Ectodermal cell (in vitro differentiated cells): ENCODE measurements at regions not wholly inside any gene's neighbourhood (a gene's known extent, or its start where the extent isn't known, plus 50 kb on each side); places are given as distances from the start of the nearest gene placed in this dataset.

Experiments used
- H3K27ac ChIP-seq: 2 replicates; pipeline ENCODE4 v1.7.0; 2013; ENCODE audit warnings: mild to moderate bottlenecking, low read depth, low read length; ENCODE audit not compliant: insufficient read depth, poor library complexity, severe bottlenecking
- H3K27me3 ChIP-seq: 2 replicates; pipeline ENCODE4 v1.7.0; 2013; ENCODE audit warnings: mild to moderate bottlenecking, low read length; ENCODE audit not compliant: insufficient read depth, control insufficient read depth, poor library complexity, severe bottlenecking
- H3K36me3 ChIP-seq: one replicate; pipeline ENCODE4 v1.7.0; 2013; ENCODE audit warnings: low read length; ENCODE audit not compliant: control insufficient read depth, insufficient read depth
- H3K4me1 ChIP-seq: one replicate; pipeline ENCODE4 v1.7.0; 2013; ENCODE audit warnings: low read length; ENCODE audit not compliant: control insufficient read depth, insufficient read depth
- H3K4me3 ChIP-seq: 2 replicates; pipeline ENCODE4 v1.7.0; 2013; ENCODE audit warnings: low read depth, low read length, control low read depth; ENCODE audit not compliant: insufficient read depth
- H3K9me3 ChIP-seq: 2 replicates; pipeline ENCODE4 v1.7.0; 2013; ENCODE audit warnings: mild to moderate bottlenecking, low read length, moderate library complexity; ENCODE audit not compliant: control insufficient read depth
- WGBS, 2 experiments: methylation state at CpG; one replicate each; pipeline ENCODE4 v1.1.7; 2013; ENCODE audit warnings: missing lambda C conversion rate in 2 of 2; 5-methylcytosine and 5-hydroxymethylcytosine counted together

- no peak overlapping the region for H3K27ac ChIP-seq
- no peaks in the 10 kb centered on the region for H3K36me3 ChIP-seq
- no peak overlapping the region for H3K4me3 ChIP-seq
- H3K27me3 ChIP-seq = no peaks in the 10 kb centered on the region
- WGBS, 2 experiments = 84 to 94% methylated on average over 7 of the region's 8 CpGs
- H3K9me3 ChIP-seq = no peaks in the 10 kb centered on the region
- H3K4me1 ChIP-seq = no peaks in the 10 kb centered on the region
Measured at GRCh38 chr14:98743536-98743935, 528.5 kb downstream of the BCL11B start.

GRCh38 chr14:98748966-98749365 lies 523.0 kb downstream of the BCL11B start:
- Histone ChIP-seq H3K36me3 (no peaks in the 10 kb centered on the region), H3K9me3 (no peaks in the 10 kb centered on the region), H3K27ac (no peak overlapping the region), H3K4me1 (no peaks in the 10 kb centered on the region), H3K27me3 (no peaks in the 10 kb centered on the region), H3K4me3 (no peak overlapping the region)

DNA sequence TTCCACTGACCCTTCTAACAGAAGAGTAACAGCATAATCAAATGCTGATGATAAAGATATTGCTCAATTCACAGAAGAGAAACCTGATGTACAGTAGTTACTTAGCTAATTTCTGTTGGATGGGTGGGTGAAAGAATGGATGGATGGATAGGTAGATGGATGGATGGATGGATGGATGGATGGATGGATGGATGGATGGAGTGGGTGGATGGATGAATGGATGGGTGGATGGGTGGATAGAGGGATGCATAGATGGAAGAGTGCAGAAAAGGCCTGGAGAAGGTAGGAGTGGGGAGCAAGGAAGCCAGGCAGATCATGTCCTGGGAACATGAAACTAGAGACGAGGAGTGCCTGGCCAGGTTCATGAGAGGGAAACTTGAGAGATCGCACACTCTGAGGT lies 520.9 kb downstream of the BCL11B start:
- 91 to 96% methylated on average over 2 of the region's 2 CpGs for WGBS, 2 experiments
- no peaks in the 10 kb centered on the region for H3K36me3 ChIP-seq
- H3K27ac ChIP-seq = no peak overlapping the region
- no peaks in the 10 kb centered on the region for H3K9me3 ChIP-seq
- no peaks in the 10 kb centered on the region for H3K4me1 ChIP-seq
- no peak overlapping the region for H3K4me3 ChIP-seq
- H3K27me3 ChIP-seq = no peaks in the 10 kb centered on the region

DNA sequence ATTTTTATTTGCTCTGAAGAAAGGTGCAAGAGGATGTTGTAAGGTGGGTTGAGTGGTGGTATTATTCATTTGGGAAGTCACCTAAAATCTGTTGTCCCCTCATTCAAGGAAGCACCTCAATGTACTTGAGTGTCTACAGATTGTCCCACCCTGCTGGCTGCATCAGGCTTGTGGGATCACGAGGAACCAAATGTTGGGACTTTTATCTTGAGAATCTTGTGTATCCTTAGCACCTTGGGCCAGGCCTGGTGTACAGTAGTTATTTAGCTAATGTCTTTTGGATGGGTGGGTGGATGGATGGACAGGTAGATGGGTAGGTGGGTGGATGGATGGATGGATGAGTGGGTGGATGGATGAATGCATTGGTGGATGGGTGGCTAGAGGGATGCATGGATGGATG lies 519.3 kb downstream of the BCL11B start:
- no peaks in the 10 kb centered on the region for H3K9me3 ChIP-seq
- no peaks in the 10 kb centered on the region for H3K4me1 ChIP-seq
- no peaks in the 10 kb centered on the region for H3K27me3 ChIP-seq
- H3K27ac ChIP-seq = no peak overlapping the region
- H3K36me3 ChIP-seq = no peaks in the 10 kb centered on the region
- 98 to 100% methylated on average over 1 of the region's 1 CpG for WGBS, 2 experiments
- no peak overlapping the region for H3K4me3 ChIP-seq

DNA sequence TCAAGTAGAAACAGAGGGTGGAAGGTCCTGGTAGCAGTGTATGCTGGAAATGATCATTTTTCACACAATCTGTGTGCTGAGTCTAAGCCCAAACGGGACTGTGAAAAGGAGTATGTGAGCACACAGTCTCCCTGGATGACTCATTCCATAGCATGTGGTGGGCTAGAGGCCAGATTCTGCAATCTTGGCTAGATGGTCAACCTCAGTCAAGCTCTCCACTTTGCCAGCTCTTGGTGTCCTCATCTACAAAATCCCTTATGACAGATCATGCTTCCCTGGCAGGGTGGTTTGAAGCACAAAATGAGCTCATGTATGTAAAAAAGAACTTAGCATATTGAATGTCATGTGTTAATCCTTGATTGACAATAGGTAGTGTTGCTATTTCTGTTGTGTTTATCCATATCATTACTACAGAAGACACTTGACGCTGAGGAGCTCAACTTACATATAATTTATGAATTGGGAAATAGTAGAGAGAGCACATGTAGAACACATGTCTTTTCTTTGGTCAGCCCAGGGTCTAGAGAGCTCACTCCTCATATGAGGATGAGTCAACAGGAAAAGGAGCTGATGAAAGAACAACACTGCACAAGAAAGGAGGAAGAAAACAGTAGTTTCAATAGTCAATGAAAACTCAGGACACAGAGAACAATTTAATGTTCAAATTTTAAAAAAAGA lies 517.5 kb downstream of the BCL11B start:
- Histone ChIP-seq H3K27me3 (no peaks in the 10 kb centered on the region), H3K36me3 (no peaks in the 10 kb centered on the region), H3K9me3 (no peaks in the 10 kb centered on the region), H3K27ac (no peak overlapping the region), H3K4me1 (no peaks in the 10 kb centered on the region), H3K4me3 (no peak overlapping the region)
- WGBS, 2 experiments = 76 to 91% methylated on average over 1 to 2 of the region's 2 CpGs

DNA sequence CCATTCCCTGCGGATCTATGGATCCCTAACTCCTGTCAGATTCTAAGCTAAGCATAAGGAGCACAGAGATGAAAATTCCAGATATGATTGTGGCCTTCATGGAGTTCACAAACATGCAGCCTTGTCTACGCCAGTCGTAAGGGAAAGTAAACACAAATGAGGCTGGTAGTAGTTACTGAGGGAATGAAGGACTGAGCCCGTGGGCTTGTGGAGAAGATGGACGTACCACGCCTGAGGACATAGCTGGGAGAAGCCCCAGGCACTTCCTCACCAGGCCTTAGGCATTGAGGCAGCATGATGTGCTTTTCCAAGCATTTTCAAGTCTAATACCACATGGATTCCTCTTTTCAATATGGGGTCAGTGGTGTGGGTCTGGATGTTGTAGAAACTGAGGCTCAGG lies 515.2 kb downstream of the BCL11B start:
- Histone ChIP-seq H3K27me3 (no peaks in the 10 kb centered on the region), H3K27ac (no peak overlapping the region), H3K4me3 (no peak overlapping the region), H3K4me1 (no peaks in the 10 kb centered on the region), H3K36me3 (no peaks in the 10 kb centered on the region), H3K9me3 (no peaks in the 10 kb centered on the region)
- 92 to 95% methylated on average over 6 of the region's 6 CpGs for WGBS, 2 experiments

DNA sequence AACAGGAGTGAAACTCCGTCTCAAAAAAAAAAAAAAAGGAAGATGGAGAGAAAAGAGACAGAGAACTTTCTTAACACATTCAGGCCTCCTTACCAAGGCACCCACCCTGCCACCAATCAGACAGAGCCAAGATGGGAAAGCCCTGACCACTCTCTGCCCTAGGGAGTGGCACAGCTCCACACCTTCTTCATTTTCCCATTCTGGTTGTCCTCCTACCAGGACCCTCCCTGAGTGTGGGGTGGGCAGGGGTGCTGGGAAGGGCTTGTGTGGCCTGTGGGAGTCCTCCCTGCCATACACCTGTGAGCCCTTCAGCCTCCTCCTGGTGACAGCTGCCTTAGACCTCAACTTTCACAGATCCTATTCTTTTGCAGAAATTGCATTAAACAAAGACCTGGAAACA lies 513.6 kb downstream of the BCL11B start:
- H3K9me3 ChIP-seq = no peaks in the 10 kb centered on the region
- no peak overlapping the region for H3K4me3 ChIP-seq
- no peak overlapping the region for H3K27ac ChIP-seq
- H3K36me3 ChIP-seq = no peaks in the 10 kb centered on the region
- no peaks in the 10 kb centered on the region for H3K4me1 ChIP-seq
- no peaks in the 10 kb centered on the region for H3K27me3 ChIP-seq
- WGBS, 2 experiments = 89 to 100% methylated on average over 1 of the region's 1 CpG

GRCh38 chr14:98761993-98762392 lies 510.0 kb downstream of the BCL11B start:
- no peaks in the 10 kb centered on the region for H3K4me1 ChIP-seq
- no peaks in the 10 kb centered on the region for H3K27me3 ChIP-seq
- H3K9me3 ChIP-seq = no peaks in the 10 kb centered on the region
- H3K36me3 ChIP-seq = no peaks in the 10 kb centered on the region
- no peak overlapping the region for H3K27ac ChIP-seq
- WGBS, 2 experiments = no CpG with 5 or more reads among the region's 1 CpG
- no peak overlapping the region for H3K4me3 ChIP-seq

GRCh38 chr14:98766818-98767217 lies 505.2 kb downstream of the BCL11B start:
- Histone ChIP-seq H3K4me1 (no peaks in the 10 kb centered on the region), H3K4me3 (no peak overlapping the region), H3K27me3 (no peaks in the 10 kb centered on the region), H3K27ac (no peak overlapping the region), H3K9me3 (no peaks in the 10 kb centered on the region), H3K36me3 (no peaks in the 10 kb centered on the region)
- 91 to 94% methylated on average over 4 of the region's 4 CpGs for WGBS, 2 experiments

DNA sequence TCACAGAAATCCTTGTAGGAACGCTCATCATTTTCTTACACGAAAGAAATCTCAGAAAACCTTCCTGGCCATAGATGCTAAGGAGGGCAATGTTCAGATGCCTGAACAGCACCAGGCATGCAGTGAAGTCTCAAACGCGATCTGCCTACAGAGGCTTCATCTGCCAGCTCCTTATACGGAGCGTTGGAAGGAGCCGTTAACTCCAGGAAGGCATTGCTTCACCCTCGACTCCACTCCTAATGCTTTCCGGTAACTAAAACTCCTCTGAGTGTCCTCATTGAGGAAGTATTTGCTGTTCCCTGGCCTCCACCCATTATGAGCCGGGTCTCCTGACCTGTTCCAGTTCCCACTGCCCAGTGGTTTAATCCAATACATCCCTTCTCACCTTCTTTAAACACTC lies 502.7 kb downstream of the BCL11B start:
- Histone ChIP-seq H3K4me3 (no peak overlapping the region), H3K9me3 (no peaks in the 10 kb centered on the region), H3K27ac (no peak overlapping the region), H3K4me1 (no peaks in the 10 kb centered on the region), H3K27me3 (no peaks in the 10 kb centered on the region), H3K36me3 (no peaks in the 10 kb centered on the region)
- WGBS, 2 experiments = 88 to 90% methylated on average over 10 of the region's 10 CpGs

DNA sequence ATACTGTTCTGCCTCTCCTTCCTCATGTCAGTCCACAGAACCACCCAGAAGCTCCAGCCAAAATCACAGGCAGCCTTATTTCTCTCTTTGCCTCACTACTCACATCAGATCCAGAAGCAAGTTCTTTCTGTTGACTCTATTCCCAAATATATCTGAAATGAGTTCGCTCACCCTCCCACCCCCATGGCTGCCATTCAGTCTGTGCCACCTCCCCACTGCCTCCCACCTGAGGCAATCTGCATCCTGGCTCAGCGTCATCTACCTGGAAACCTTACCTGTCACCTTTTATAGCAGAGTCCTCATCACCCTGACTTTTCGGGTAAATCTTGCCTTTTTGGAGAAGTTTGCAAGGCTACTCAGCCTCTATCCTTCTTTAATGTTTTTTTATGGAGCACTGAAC lies 501.8 kb downstream of the BCL11B start:
- Histone ChIP-seq H3K36me3 (no peaks in the 10 kb centered on the region), H3K4me1 (no peaks in the 10 kb centered on the region), H3K27me3 (no peaks in the 10 kb centered on the region), H3K4me3 (no peak overlapping the region), H3K27ac (no peak overlapping the region), H3K9me3 (no peaks in the 10 kb centered on the region)
- 86 to 92% methylated on average over 3 of the region's 3 CpGs for WGBS, 2 experiments
